ENCODE measurements at regions not wholly inside any gene's neighbourhood (a gene's known extent, or its start where the extent isn't known, plus 50 kb on each side); places are given as distances from the start of the nearest gene placed in this dataset.
A peak's percentile ranks its signal among the peaks of the same experiment; 100 is the strongest.

DNA sequence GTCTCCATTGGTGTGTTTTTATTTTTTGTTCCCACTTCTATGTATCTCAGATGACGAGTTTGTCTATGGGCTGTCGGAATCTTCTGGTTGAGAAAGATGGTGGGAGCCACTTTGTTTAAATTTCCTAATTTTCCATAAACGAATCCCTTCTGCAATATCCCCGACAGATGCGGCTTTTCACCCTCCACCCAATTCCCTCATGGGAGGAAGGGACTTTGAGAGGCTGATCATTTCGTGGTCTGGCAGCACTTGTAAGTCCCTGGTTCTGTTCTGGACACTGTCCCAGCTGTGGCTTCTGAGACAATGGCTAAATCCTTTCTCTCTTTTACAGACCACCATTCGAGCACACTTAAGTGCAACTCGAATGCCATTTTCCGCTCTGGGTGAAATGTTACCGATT lies 72.2 kb upstream of the PUDP start:
- Mint-ChIP-seq H3K27ac (no peak overlapping the region), H3K4me3 (no peak overlapping the region), H3K27me3 (no peaks in the 10 kb centered on the region), H3K4me1 (no peaks in the 10 kb centered on the region), H3K9me3 (no peaks in the 10 kb centered on the region), H3K36me3 (no peaks in the 10 kb centered on the region)

DNA sequence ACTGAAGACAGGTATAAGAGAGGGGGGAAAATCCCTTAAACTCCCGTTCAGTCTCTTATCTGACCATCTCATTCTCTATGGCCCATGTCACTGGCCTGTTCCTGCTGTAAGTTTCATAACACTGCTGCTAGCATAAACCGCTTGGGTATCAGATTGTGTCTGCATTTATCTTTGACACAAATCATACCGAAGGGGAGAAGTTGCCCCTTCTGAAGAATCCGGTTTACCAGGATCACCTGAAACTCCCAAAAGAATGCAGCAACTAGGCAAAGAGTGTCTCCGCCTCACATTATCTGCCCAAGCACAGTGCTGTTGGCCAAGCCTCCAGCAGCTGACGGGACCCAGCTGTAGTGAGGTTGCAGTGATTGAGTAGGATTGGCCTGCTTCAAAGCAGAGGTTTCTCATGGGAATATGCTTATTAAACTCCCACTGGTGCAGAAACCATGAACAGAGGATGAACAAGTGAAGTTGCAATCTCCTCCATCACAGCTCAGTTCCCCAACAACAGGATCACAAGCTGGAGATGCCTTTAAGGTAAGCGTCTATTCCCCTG lies 71.3 kb upstream of the PUDP start:
- H3K4me3 Mint-ChIP-seq, result no peak overlapping the region
- H3K36me3 Mint-ChIP-seq, result no peaks in the 10 kb centered on the region
- no peak overlapping the region for H3K27ac Mint-ChIP-seq
- H3K9me3 Mint-ChIP-seq, result no peaks in the 10 kb centered on the region
- H3K27me3 Mint-ChIP-seq, result no peaks in the 10 kb centered on the region
- H3K4me1 Mint-ChIP-seq, result no peaks in the 10 kb centered on the region

- Mint-ChIP-seq H3K4me3 (no peak overlapping the region), H3K27me3 (no peaks in the 10 kb centered on the region), H3K27ac (no peak overlapping the region)
Measured at GRCh38 chrX:7218321-7219152, 70.6 kb upstream of the PUDP start.

GRCh38 chrX:7216981-7217587 lies 69.1 kb upstream of the PUDP start:
- Mint-ChIP-seq H3K4me1 (no peaks in the 10 kb centered on the region), H3K36me3 (no peaks in the 10 kb centered on the region), H3K27ac (no peak overlapping the region), H3K27me3 (no peaks in the 10 kb centered on the region), H3K9me3 (no peaks in the 10 kb centered on the region), H3K4me3 (no peak overlapping the region)

More at GRCh38 chrX:7218321-7219152, 70.6 kb upstream of the PUDP start:
- H3K4me1 Mint-ChIP-seq, result no peaks in the 10 kb centered on the region
- H3K9me3 Mint-ChIP-seq, result no peaks in the 10 kb centered on the region
- H3K36me3 Mint-ChIP-seq, result no peaks in the 10 kb centered on the region

DNA sequence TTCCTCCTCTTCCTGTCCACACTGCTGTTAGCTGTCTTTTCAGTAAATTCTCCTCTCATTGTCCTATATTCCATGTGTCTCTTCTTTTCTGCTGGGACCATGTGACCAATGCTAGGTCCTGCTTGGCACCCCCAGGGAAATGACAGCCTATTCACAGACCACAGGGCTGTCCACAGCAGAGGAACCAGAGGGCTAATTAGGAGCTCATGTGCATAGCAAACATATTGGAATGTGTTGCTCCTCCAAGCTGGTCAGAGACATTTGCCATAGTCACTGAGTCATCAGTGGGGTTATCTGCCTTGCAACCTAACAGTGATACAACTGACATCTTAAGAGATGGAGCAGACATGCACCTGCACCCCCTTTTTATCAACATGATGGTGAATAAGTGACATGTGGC lies 67.9 kb upstream of the PUDP start:
- H3K4me1 Mint-ChIP-seq, result no peaks in the 10 kb centered on the region
- no peak overlapping the region for H3K4me3 Mint-ChIP-seq
- no peak overlapping the region for H3K27ac Mint-ChIP-seq
- H3K27me3 Mint-ChIP-seq, result no peaks in the 10 kb centered on the region
- no peaks in the 10 kb centered on the region for H3K9me3 Mint-ChIP-seq
- no peaks in the 10 kb centered on the region for H3K36me3 Mint-ChIP-seq

GRCh38 chrX:7214251-7214650 lies 66.3 kb upstream of the PUDP start:
- H3K9me3 Mint-ChIP-seq, result no peaks in the 10 kb centered on the region
- H3K4me1 Mint-ChIP-seq, result no peaks in the 10 kb centered on the region
- H3K27ac Mint-ChIP-seq, result no peak overlapping the region
- H3K4me3 Mint-ChIP-seq, result no peak overlapping the region
- H3K36me3 Mint-ChIP-seq, result no peaks in the 10 kb centered on the region
- H3K27me3 Mint-ChIP-seq, result no peaks in the 10 kb centered on the region

DNA sequence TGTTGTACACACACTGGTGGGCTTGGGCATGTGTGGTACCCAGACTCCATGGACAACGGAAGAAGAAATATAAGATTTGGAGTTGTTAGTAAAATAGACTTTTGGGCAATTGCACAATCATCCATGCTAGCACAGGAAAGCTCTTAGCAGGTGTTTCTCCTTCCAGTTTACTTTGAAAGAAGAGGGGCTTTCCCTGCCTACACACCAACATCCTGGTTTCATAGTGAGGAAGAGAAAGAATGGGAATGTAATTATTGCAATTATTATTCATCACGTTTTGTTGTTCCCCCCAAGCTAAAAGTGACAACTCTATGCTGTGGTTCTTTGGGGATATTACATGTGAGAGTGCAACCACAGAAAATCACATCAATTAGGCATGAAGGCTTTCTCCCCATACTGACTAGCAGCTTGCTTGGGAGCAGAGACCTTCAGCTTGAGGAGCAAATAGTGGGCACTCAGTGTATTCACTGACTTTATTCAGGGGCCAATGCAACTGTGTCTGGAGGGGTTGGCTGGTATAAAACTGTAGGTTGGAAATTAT lies 57.2 kb upstream of the PUDP start:
- Mint-ChIP-seq H3K27me3 (no peaks in the 10 kb centered on the region), H3K4me1 (no peaks in the 10 kb centered on the region), H3K36me3 (peaks cover 2% of the 10 kb centered on the region), H3K4me3 (no peak overlapping the region), H3K27ac (no peak overlapping the region), H3K9me3 (no peaks in the 10 kb centered on the region)

GRCh38 chrX:7204619-7205018 lies 56.7 kb upstream of the PUDP start:
- no peaks in the 10 kb centered on the region for H3K27me3 Mint-ChIP-seq
- no peak overlapping the region for H3K4me3 Mint-ChIP-seq
- no peaks in the 10 kb centered on the region for H3K4me1 Mint-ChIP-seq
- H3K36me3 Mint-ChIP-seq, result peaks cover 2% of the 10 kb centered on the region
- peak overlapping the region; percentile 84 for H3K27ac Mint-ChIP-seq
- no peaks in the 10 kb centered on the region for H3K9me3 Mint-ChIP-seq

DNA sequence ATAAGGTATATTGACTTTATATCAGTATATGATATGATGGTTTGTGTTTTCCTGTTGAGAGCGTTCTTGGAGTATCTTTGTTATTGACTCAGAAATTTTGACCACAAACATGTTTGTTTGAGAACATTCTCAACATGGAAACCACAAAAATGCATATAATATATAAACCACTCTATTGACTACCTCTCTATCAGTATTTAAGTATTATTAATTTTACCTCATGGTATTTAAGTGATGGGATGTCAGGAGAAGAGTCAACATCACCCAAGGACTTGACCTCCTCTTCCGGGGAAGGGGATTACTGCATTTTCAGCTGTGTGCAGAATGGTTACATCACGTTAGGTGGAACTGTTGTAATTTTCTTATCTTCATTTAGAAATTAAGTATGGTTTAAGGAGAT lies 54.3 kb upstream of the PUDP start:
- no peak overlapping the region for H3K4me3 Mint-ChIP-seq
- no peaks in the 10 kb centered on the region for H3K4me1 Mint-ChIP-seq
- H3K9me3 Mint-ChIP-seq, result no peaks in the 10 kb centered on the region
- no peaks in the 10 kb centered on the region for H3K27me3 Mint-ChIP-seq
- H3K36me3 Mint-ChIP-seq, result peaks cover 2% of the 10 kb centered on the region
- no peak overlapping the region for H3K27ac Mint-ChIP-seq

DNA sequence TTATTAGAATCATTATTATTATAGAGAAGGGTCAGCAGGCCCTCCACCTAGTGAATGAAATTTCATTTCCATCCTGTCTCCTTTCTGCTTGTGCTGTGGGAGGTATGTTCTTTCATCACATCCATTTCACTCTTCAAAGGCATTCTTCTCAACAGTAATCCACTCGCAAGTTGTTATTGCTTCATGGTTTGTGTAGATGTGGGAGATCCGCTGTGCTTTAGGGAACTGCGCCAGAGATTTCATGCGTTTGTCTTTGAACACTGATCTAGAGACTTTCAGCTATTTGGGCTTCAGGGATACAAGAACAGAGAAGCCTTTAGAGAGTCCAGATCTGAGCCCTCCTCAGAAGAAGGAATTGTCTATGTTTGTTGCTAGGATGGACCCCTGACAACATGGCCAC lies 53.5 kb upstream of the PUDP start:
- Mint-ChIP-seq H3K4me1 (no peaks in the 10 kb centered on the region), H3K27ac (no peak overlapping the region), H3K27me3 (no peaks in the 10 kb centered on the region), H3K4me3 (no peak overlapping the region), H3K36me3 (peaks cover 3% of the 10 kb centered on the region), H3K9me3 (no peaks in the 10 kb centered on the region)

DNA sequence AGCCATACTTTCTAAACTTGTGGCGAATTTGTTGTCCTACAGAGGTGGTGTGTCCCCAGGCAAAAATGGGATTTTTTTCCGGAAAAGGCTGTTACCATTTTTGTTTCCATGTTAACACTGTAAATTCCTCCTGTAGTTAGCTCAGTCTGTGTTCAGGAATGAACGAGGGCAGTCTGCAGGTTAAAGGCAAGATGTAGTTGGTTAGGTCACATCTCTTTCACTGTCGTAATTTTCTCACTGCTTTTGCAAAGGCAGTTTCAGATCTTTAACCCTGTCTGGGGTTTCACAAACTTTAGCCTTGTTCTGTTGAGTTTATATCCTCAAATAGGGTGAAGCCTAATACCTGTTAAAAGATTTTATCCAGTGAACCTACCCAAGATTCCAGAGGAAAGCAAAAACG lies 50.5 kb upstream of the PUDP start:
- Mint-ChIP-seq H3K27ac (no peak overlapping the region), H3K4me1 (no peaks in the 10 kb centered on the region), H3K27me3 (no peaks in the 10 kb centered on the region), H3K36me3 (peaks cover 3% of the 10 kb centered on the region), H3K9me3 (no peaks in the 10 kb centered on the region), H3K4me3 (no peak overlapping the region)

Data from activated naive CD4-positive, alpha-beta T cell treated with anti-CD3 and anti-CD28 coated beads, Interleukin-2, amount 50 U/mL, for 24 hours (primary cell).